Activated CD4-positive, alpha-beta T cell treated with anti-CD3 and anti-CD28 coated beads, Interleukin-2, amount 50 U/mL, for 48 hours (primary cell): ENCODE measurements at regions not wholly inside any gene's neighbourhood (a gene's known extent, or its start where the extent isn't known, plus 50 kb on each side); places are given as distances from the start of the nearest gene placed in this dataset.
"Not testable (repeated sequence)": the region's sequence is repeated elsewhere in the genome, so short reads cannot be mapped to it uniquely, and the experiment has no call there.

Source experiments
- DNase-seq, 2 experiments: peaks; one replicate each; pipeline ENCODE4 v3.0.0-alpha.2; 2020

DNA sequence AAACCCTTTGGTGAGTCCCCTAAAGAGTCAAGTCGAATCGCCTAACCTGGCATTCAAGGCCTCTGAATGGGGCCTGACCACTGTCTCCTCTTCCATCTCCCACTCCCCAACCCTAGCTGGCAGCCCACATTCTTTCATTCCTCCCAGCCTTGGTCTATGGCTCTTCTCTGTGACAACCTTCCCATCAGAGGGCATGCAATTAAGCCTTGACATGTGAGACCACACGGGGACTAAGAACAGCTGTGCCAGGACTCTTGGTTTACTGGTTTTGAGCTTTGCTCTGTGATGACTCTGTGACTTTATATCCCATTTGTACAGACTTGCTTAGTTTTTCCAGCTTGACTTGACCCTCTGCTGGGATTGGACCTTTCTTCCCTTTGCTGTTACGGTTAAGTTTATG lies 116.6 kb downstream of the BUB3 start:
- DNase-seq, result no peak

GRCh38 chr10:123272171-123272570 lies 118.0 kb downstream of the BUB3 start:
- no peak for DNase-seq

- no peak for DNase-seq
These were observed 120.3 kb downstream of the BUB3 start for GRCh38 chr10:123274306-123275135.

DNA sequence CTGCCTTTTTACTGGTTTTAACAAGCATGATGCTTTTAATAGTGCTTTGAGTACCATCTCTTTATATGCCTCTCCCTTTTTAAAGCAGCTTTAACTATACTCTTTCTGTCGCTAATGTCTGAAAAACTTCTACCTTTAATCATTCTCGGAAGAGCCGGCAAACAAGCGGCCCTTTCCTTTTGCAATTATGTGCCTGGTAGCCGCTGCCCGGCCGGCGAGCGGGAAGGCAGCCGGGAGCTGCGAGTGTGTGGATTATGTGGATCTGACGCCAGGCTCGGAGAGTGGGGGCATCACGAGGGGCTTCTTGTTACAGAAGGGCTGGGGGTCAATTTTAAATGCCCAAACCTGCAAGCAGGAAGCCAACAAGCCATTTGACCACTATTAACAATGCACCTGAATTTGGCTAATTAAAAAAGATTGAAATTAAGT lies 120.9 kb downstream of the BUB3 start:
- no peak for DNase-seq

DNA sequence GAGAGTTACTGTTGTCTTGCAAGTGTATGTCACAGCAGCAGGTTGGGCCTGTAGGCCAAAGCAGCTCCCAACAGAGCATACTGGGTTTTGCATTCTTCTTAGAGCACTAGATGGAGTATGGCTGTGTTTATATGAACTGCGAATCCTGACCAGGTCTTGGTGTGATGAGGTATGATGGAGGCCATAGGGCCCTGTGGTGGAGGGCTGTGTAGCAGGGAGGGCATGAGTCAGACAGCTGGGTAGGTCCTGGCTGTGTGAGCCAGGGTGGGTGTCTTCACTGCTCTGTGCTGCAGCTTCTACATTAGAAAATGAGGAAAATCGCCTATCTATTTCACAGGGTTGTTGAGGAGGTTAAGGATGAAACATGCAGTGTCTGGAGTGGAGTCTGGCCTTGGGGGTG lies 124.2 kb downstream of the BUB3 start:
- DNase-seq, result no peak

- DNase-seq, result not testable (repeated sequence)
These were observed 129.2 kb downstream of the BUB3 start for GRCh38 chr10:123283371-123283770.

DNA sequence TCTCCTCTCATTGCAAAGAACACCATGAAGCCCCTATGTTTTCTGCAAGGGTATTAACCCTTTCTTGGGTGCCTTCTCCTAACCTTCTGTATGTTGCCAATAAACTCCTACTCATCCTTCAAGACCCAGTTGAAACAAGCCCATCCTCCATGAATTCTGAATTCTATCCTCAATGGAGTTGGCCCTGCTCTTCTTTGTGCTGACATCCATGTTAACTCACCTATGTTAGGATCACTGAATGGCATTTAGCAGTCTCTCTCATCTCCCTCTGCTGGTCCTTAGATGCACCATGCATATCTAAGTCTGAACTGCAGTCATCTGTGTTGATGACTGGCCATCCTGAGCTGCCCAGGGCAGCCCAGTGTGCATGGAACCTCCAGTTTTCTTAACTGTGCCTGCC lies 129.8 kb downstream of the BUB3 start:
- DNase-seq, result no peak

DNA sequence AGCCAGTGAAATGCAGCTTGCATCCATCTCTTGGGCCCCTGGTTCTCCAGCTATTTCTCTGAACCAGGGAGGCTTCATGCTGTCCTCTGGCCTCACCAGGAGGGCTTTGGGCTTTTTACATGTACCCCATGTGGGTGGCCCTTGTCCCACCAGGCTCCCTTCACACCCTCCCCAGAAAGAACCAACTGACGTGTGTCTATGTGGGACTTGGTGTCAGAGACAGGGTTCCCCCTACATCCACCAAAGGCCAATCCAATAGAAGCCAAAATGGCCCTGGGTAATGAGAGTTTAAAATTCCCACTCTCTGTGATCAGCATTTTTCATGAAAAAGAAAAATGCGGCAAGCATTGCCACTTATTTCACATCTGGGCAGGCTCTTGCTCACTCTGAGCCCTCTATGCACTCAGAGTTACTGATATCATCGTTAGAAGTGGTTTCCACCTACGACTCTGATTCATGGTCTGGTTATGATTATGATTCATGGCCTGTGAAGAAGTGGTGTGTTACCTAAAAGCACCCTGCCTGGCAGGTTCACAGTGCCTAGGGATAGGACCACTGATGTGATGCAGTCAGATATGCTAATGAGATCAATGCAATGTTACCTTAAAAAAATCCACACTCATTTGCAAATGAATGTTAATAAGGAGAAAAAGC lies 133.5 kb downstream of the BUB3 start:
- DNase-seq, result peak; percentile 40 to 44

GRCh38 chr10:123289432-123289831 lies 135.2 kb downstream of the BUB3 start:
- DNase-seq, result no peak

- DNase-seq, result no peak
These were observed 139.9 kb downstream of the BUB3 start for GRCh38 chr10:123294109-123294508.

- DNase-seq, result no peak
These were observed 140.7 kb downstream of the BUB3 start for GRCh38 chr10:123294886-123295285.

GRCh38 chr10:123295644-123296043 lies 141.4 kb downstream of the BUB3 start:
- DNase-seq, result no peak

DNA sequence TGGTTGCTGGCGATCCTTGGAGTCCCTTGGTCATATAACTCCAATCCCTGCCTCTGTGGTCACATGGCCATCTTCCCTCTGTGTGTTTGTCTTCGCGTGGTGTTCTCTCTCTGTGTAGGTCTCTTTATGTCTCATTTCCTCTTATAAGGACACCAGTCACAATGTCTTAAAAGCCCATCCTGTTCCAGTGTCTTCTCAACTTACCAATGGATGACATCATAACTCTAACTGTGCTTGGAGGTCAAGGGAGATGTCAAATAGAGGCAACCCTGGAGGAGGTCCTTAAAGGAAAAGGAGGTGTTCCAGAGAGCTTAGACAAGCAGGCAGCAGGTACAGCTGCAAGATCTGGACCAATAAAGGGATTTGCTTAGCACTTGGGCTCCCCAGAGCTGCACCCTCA lies 143.0 kb downstream of the BUB3 start:
- no peak for DNase-seq

DNA sequence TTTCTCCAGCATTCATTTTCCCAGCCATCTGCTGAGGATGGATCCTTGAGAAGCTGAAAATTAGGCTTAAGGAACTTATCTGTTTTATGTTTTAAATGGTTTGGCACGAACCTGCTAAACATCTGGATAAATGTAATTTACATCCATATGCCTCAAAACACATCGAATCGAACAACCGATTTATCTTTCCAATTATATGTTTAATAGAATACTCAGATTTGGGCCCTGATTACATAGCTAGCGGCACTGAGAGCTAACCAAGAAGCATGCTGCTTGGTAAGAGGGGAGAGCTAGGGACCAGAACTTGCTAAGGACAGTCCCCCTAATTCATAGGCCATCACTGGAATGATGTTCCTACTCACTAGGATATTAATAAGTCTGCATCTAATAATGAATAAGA lies 144.4 kb downstream of the BUB3 start:
- DNase-seq, result no peak

DNA sequence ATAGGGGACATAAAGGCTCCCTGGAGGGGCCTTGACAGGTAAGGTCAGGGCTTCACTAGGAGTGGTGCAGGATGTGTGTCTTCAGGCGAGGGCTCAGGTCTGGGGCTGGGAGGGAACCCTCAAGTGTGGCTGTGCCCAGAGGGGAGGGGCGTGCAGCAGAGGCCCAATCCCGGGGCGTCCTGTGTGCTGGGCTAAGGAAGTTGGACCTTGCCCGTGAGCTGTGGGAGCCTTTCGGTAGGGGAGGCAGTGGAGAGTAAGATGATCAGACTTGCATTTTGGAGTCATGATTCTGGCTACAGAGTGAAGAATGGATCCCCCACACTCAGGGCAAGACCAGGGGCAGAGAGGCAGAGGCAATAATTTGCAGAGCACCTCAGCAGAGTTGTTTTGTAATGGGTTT lies 145.4 kb downstream of the BUB3 start:
- DNase-seq, result no peak

DNA sequence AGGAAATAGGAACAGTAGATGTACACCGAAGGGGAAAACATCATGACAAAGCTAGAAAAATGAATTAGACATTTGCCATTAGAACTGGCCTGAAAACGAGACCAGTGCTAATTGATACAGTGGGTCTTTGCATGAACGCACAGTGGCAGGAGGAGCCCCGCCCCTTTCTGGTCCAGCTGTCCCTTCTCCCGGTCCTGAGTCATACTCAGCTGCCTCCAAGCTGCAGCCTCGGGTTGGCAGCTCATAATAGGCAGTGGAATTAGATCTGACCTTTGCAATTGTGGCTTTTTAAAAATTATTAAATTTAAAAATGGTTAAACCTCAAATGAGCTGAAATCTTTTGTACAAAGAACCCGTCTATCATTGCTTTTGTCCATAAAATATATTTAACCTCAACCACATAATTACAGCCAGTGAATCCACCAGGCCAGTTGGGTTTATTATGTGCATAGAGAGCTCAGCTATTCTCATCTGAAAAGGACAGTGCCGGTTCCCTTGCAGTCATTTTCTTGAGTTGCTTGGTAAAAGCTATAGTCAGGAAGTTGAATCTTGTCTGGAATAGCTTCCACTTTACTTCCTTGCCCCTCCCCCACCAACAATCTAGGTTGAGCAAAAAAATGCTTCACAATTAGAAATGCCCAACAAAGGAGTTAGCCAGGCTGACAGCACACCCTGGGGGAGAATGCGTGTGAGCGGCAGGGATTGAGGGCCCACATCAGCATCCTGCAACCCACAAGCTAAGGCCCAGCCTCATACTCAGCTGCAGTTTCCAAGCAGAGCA lies 147.1 kb downstream of the BUB3 start:
- no peak for DNase-seq

- DNase-seq, result no peak
These were observed 149.6 kb downstream of the BUB3 start for GRCh38 chr10:123303581-123304337.

- DNase-seq, result no peak
These were observed 151.5 kb downstream of the BUB3 start for GRCh38 chr10:123305671-123306070.

GRCh38 chr10:123306290-123306689 lies 152.1 kb downstream of the BUB3 start:
- no peak for DNase-seq

GRCh38 chr10:123309731-123310130 lies 155.5 kb downstream of the BUB3 start:
- no peak for DNase-seq

GRCh38 chr10:123316776-123317175 lies 162.6 kb downstream of the BUB3 start:
- no peak for DNase-seq

GRCh38 chr10:123318516-123318915 lies 164.3 kb downstream of the BUB3 start:
- peak in 1 of 2 experiments; percentile 2 for DNase-seq

DNA sequence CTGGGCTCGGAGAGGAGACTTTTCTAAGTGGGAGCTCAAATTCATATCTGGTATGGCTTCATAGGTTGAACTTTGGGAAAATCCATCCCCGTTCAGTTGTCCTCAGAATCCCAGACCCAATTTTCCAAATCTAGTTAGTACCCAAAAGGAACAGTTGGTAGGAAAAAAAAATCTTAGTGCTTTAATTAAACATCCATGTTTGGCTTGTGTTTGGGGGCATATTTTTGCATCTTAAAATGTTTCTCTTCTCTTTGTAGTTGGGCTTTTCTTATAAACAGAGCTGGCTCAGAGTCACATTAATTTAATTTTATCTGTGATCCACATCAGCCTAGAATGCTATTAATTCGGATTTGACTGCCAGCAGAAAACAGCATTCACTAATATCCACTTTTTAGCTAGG lies 165.9 kb downstream of the BUB3 start:
- no peak for DNase-seq
